IMR-90 (cell line): ENCODE measurements at regions not wholly inside any gene's neighbourhood (a gene's known extent, or its start where the extent isn't known, plus 50 kb on each side); places are given as distances from the start of the nearest gene placed in this dataset.

Experiments used
- ATAC-seq: fragments of 200-7000 bp; cut with Tn5 transposase; 2 replicates; pipeline ENCODE4 v1.9.1; 2020; ENCODE audit warnings: low read depth, mild to moderate bottlenecking, moderate library complexity
- BruUV-seq: library from RNA; stranded (reverse); fragments of 400-500 nt; replicated peaks from 2 replicates; lab custom pipeline; 2021; lab: Mats Ljungman, UMichigan
- CTCF ChIA-PET: fragments of 300-600 bp; formaldehyde crosslinking; extraction: SDS; loops from one replicate; lab custom pipeline; 2021; ENCODE audit warnings: antibody characterized with exemption; lab: Yijun Ruan, JAX
- POLR2A ChIA-PET: fragments of 300-600 bp; sonication (Branson Sonifier 250); formaldehyde crosslinking; loops from one replicate; lab custom pipeline; 2022; ENCODE audit warnings: antibody characterized with exemption; ENCODE audit not compliant: unreplicated experiment; lab: Charles Lee
- DNase-seq: peaks from one replicate; pipeline ENCODE4 v3.0.0; 2013
- H2AFZ ChIP-seq: replicated peaks from 2 replicates; pipeline ENCODE3; 2013; ENCODE audit warnings: low read length, mild to moderate bottlenecking; ENCODE audit not compliant: poor library complexity
- H2AK5ac ChIP-seq: 2 replicates; pipeline ENCODE4 v1.6.1; 2013; ENCODE audit warnings: low read depth, low read length, inconsistent platforms
- H2AK9ac ChIP-seq: replicated peaks from 2 replicates; pipeline ENCODE3; 2013; ENCODE audit warnings: mild to moderate bottlenecking, low read depth, low read length, moderate library complexity; ENCODE audit not compliant: poor library complexity
- H2BK120ac ChIP-seq: 2 replicates; pipeline ENCODE4 v1.6.1; 2013; ENCODE audit warnings: low read depth, low read length, inconsistent platforms
- H2BK15ac ChIP-seq: 3 replicates; pipeline ENCODE4 v1.6.1; 2013; ENCODE audit warnings: low read depth, low read length, inconsistent platforms
- H2BK20ac ChIP-seq: 2 replicates; pipeline ENCODE4 v1.6.1; 2013; ENCODE audit warnings: low read depth, mild to moderate bottlenecking, inconsistent platforms, low read length, moderate library complexity
- H2BK5ac ChIP-seq: 2 replicates; pipeline ENCODE4 v1.6.1; 2013; ENCODE audit warnings: mild to moderate bottlenecking, low read depth, low read length, inconsistent platforms; ENCODE audit not compliant: poor library complexity, severe bottlenecking
- H3K14ac ChIP-seq: replicated peaks from 2 replicates; pipeline ENCODE4 v1.6.1; 2013; ENCODE audit warnings: low read depth, low read length, inconsistent platforms
- H3K18ac ChIP-seq: 2 replicates; pipeline ENCODE4 v1.6.1; 2013; ENCODE audit warnings: low read depth, low read length, control low read depth
- H3K23ac ChIP-seq: 2 replicates; pipeline ENCODE4 v1.6.1; 2013; ENCODE audit warnings: low read depth, low read length, inconsistent platforms
- H3K27ac ChIP-seq: 2 replicates; pipeline ENCODE4 v1.5.1; 2013; ENCODE audit warnings: mild to moderate bottlenecking, control low read depth, low read length; ENCODE audit not compliant: insufficient read depth
- H3K27me3 ChIP-seq: 2 replicates; pipeline ENCODE4 v1.6.1; 2013; ENCODE audit warnings: low read length; ENCODE audit not compliant: control insufficient read depth, insufficient read depth
- H3K36me3 ChIP-seq: 2 replicates; pipeline ENCODE4 v1.6.1; 2013; ENCODE audit warnings: low read length, mixed read lengths; ENCODE audit not compliant: control insufficient read depth, insufficient read depth
- H3K4ac ChIP-seq: 2 replicates; pipeline ENCODE4 v1.6.1; 2013; ENCODE audit warnings: low read depth, low read length, inconsistent platforms
- H3K4me1 ChIP-seq: 2 replicates; pipeline ENCODE4 v1.6.1; 2013; ENCODE audit warnings: low read length, mixed read lengths; ENCODE audit not compliant: control insufficient read depth, insufficient read depth
- H3K4me2 ChIP-seq: 2 replicates; pipeline ENCODE4 v1.6.1; 2013; ENCODE audit warnings: low read depth, mild to moderate bottlenecking, control low read depth, low read length, moderate library complexity
- H3K4me3 ChIP-seq: 2 replicates; pipeline ENCODE4 v1.5.1; 2013; ENCODE audit warnings: low read depth, mild to moderate bottlenecking, control low read depth, low read length, moderate library complexity; ENCODE audit not compliant: insufficient read depth
- H3K56ac ChIP-seq: 2 replicates; pipeline ENCODE4 v1.6.1; 2013; ENCODE audit warnings: low read length, inconsistent platforms; ENCODE audit not compliant: insufficient read depth; ENCODE audit errors: extremely low read depth
- H3K79me1 ChIP-seq, 2 experiments: 2 replicates each; pipeline ENCODE4 v1.6.1; 2013; ENCODE audit warnings: low read length in 2 of 2, inconsistent platforms in 1 of 2, low read depth in 1 of 2
- H3K9ac ChIP-seq: 2 replicates; pipeline ENCODE4 v1.6.1; 2013; ENCODE audit warnings: low read depth, low read length, control low read depth
- H3K9me1 ChIP-seq: 2 replicates; pipeline ENCODE4 v1.6.1; 2013; ENCODE audit warnings: low read length, inconsistent platforms; ENCODE audit not compliant: insufficient read depth
- H3K9me3 ChIP-seq: 2 replicates; pipeline ENCODE4 v1.6.1; 2013; ENCODE audit warnings: low read length; ENCODE audit not compliant: control insufficient read depth, insufficient read depth
- H4K20me1 ChIP-seq: 2 replicates; pipeline ENCODE4 v1.6.1; 2013; ENCODE audit warnings: low read length, inconsistent platforms; ENCODE audit not compliant: insufficient read depth
- H4K5ac ChIP-seq: 2 replicates; pipeline ENCODE4 v1.6.1; 2013; ENCODE audit warnings: mild to moderate bottlenecking, low read depth, low read length, control low read depth
- H4K8ac ChIP-seq, 2 experiments: 2 replicates each; pipeline ENCODE4 v1.6.1; 2013; ENCODE audit warnings: low read depth in 2 of 2, low read length in 2 of 2, control low read depth in 1 of 2, inconsistent platforms in 1 of 2
- H4K91ac ChIP-seq: 2 replicates; pipeline ENCODE4 v1.6.1; 2013; ENCODE audit warnings: low read depth, low read length, inconsistent platforms; ENCODE audit not compliant: insufficient read depth
- CEBPB ChIP-seq: IDR thresholded peaks from 2 replicates; pipeline ENCODE4 v1.6.1; 2012; ENCODE audit warnings: low read depth, low read length, improper control_type of control experiment
- CHD1 ChIP-seq: IDR thresholded peaks from 2 replicates; pipeline ENCODE4 v1.6.1; 2012; ENCODE audit warnings: low read depth, low read length, improper control_type of control experiment
- FOS ChIP-seq: fragments of 150-350 bp; IDR thresholded peaks from 2 replicates; pipeline ENCODE4 v1.6.1; 2016; ENCODE audit warnings: low read depth, low read length
- MAFK ChIP-seq: IDR thresholded peaks from 2 replicates; pipeline ENCODE4 v1.6.1; 2012; ENCODE audit warnings: low read depth, low read length, improper control_type of control experiment
- MXI1 ChIP-seq: IDR thresholded peaks from 2 replicates; pipeline ENCODE4 v1.6.1; 2012; ENCODE audit warnings: low read depth, mild to moderate bottlenecking, low read length, moderate library complexity, borderline replicate concordance
- NFE2L2 ChIP-seq: fragments of 150-350 bp; IDR thresholded peaks from 2 replicates; pipeline ENCODE4 v1.6.1; 2016; ENCODE audit warnings: low read depth, mild to moderate bottlenecking, low read length
- POLR2A ChIP-seq: IDR thresholded peaks from 2 replicates; pipeline ENCODE4 v1.6.1; 2012; ENCODE audit warnings: mild to moderate bottlenecking, low read depth, low read length
- RFX5 ChIP-seq: IDR thresholded peaks from 2 replicates; pipeline ENCODE4 v1.8.0; 2012; ENCODE audit warnings: low read depth, mild to moderate bottlenecking, low read length, moderate library complexity
- SMC3 ChIP-seq: fragments of 150-350 bp; IDR thresholded peaks from 2 replicates; pipeline ENCODE4 v1.6.1; 2016; ENCODE audit warnings: low read depth, mild to moderate bottlenecking, antibody characterized with exemption, low read length, moderate library complexity
- WGBS, 2 experiments: methylation state at CpG; one replicate each; pipeline versions ENCODE4 v1.1.5 to v1.1.7; 2013; ENCODE audit warnings: missing lambda C conversion rate in 2 of 2; ENCODE audit not compliant: insufficient read length in 1 of 2; ENCODE audit errors: extremely low coverage in 2 of 2; 5-methylcytosine and 5-hydroxymethylcytosine counted together
- dilution Hi-C: fragments of 300-500 bp; cut with HindIII; formaldehyde crosslinking; loops from one replicate; pipeline ENCODE4 v1.14.3; 2018; ENCODE audit warnings: low sequenced_read_pairs; ENCODE audit not compliant: unreplicated experiment
- in situ Hi-C: fragments of 300-500 bp; cut with MboI; formaldehyde crosslinking; loops from 3 replicates; pipeline ENCODE4 v1.14.3; 2019; ENCODE audit warnings: low sequenced_read_pairs, inconsistent platforms, mixed read lengths
- intact Hi-C: fragments of 100-400 bp; cut with micrococcal nuclease; formaldehyde crosslinking; loops from 2 replicates; pipeline ENCODE4 v1.10.0; 2022
- TF ChIP-seq, protein P1 (sequence below): fragments of 150-350 bp; IDR thresholded peaks from 2 replicates; pipeline ENCODE4 v1.6.1; 2017; ENCODE audit warnings: mild to moderate bottlenecking, antibody characterized with exemption, low read length, low read depth

DNA sequence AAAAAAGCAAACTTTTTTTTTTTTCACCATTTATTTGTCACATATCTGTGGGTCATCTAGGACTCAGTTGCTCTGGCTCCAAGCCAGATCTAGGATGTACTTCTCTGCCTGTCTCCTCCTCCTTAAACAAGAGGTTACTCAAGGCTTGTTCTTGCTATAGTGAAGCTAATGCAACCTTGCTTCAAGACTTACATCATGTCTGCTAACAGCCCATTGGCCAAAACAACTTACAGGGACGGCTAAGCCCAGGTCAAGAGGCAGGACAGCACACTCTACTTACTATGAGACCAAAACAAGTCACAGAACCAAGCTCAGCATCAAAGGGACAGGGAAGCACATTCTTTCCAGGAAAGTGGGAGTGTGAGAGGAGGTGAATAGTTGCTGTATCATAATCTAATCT, 123.8 kb upstream of the BNIP2 start:
- Histone ChIP-seq H4K20me1 (no peaks in the 10 kb centered on the region), H2BK120ac (no peak overlapping the region), H3K4me3 (no peak overlapping the region), H4K8ac (no peak overlapping the region), H4K91ac (no peak overlapping the region), H3K4me2 (no peak overlapping the region), H3K4ac (no peak overlapping the region), H3K9me1 (no peaks in the 10 kb centered on the region), H2BK20ac (no peak overlapping the region), H2AFZ (no peak overlapping the region), H3K27ac (no peak overlapping the region), H3K9me3 (no peaks in the 10 kb centered on the region), H3K23ac (no peak overlapping the region), H3K56ac (no peak overlapping the region), H2AK5ac (no peak overlapping the region), H3K14ac (no peak overlapping the region), H3K9ac (no peak overlapping the region), H3K4me1 (no peaks in the 10 kb centered on the region), H2BK5ac (no peak overlapping the region), H2BK15ac (no peak overlapping the region), H3K79me1 (no peaks in the 10 kb centered on the region), H3K36me3 (no peaks in the 10 kb centered on the region), H3K27me3 (peaks cover 5% of the 10 kb centered on the region), H4K5ac (no peak overlapping the region), H3K18ac (no peak overlapping the region), H2AK9ac (no peak overlapping the region)
- ATAC-seq (no peak), DNase-seq (no peak)
- intact Hi-C loops (no loop called here), in situ Hi-C loops (no loop called here), dilution Hi-C loops (no loop called here)
- CTCF ChIA-PET, result interaction anchor here (0.5 to 0.7 kb wide), 2 partner anchors 50 to 69 kb away, joined by 4 to 5 read pairs; no protein-coding TSS in a partner anchor
- BruUV-seq, result no TSS peak
- no peak for TF ChIP-seq NFE2L2
- TF ChIP-seq CHD1, result no peak
- TF ChIP-seq FOS, result no peak
- no peak for TF ChIP-seq SMC3
- no peak for TF ChIP-seq MXI1
- no peak for TF ChIP-seq RFX5
- TF ChIP-seq, protein P1, sequence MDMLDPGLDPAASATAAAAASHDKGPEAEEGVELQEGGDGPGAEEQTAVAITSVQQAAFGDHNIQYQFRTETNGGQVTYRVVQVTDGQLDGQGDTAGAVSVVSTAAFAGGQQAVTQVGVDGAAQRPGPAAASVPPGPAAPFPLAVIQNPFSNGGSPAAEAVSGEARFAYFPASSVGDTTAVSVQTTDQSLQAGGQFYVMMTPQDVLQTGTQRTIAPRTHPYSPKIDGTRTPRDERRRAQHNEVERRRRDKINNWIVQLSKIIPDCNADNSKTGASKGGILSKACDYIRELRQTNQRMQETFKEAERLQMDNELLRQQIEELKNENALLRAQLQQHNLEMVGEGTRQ, result no peak
- TF ChIP-seq MAFK, result no peak
- TF ChIP-seq CEBPB, result no peak
- no peak for TF ChIP-seq POLR2A
- POLR2A ChIA-PET, result no interaction called here
- WGBS, 2 experiments, result no CpG with 5 or more reads among the region's 1 CpG
